ENCODE measurements at regions not wholly inside any gene's neighbourhood (a gene's known extent, or its start where the extent isn't known, plus 50 kb on each side); places are given as distances from the start of the nearest gene placed in this dataset.
"Not testable (repeated sequence)": the region's sequence is repeated elsewhere in the genome, so short reads cannot be mapped to it uniquely, and the experiment has no call there.

GRCh38 chr15:98085003-98085639 lies 124.6 kb downstream of the ARRDC4 start:
- FAIRE-seq (peak; percentile 30), DNase-seq (ENCODE audit: low spot score in 2 of 2) (peak; percentile 23 to 42)

GRCh38 chr15:98088307-98088945 lies 127.9 kb downstream of the ARRDC4 start:
- not testable (repeated sequence) for FAIRE-seq; DNase-seq (ENCODE audit: low spot score in 2 of 2)

GRCh38 chr15:98089352-98089751 lies 128.8 kb downstream of the ARRDC4 start:
- DNase-seq (ENCODE audit: low spot score in 2 of 2); FAIRE-seq: not testable (repeated sequence)

- FAIRE-seq; DNase-seq (ENCODE audit: low spot score in 2 of 2): not testable (repeated sequence)
These were observed 137.5 kb downstream of the ARRDC4 start for GRCh38 chr15:98097986-98098385.

GRCh38 chr15:98100606-98101005 lies 140.1 kb downstream of the ARRDC4 start:
- not testable (repeated sequence) for DNase-seq (ENCODE audit: low spot score in 2 of 2); FAIRE-seq

- FAIRE-seq = no peak
- no peak for DNase-seq (ENCODE audit: low spot score in 2 of 2)
These were observed 143.1 kb downstream of the ARRDC4 start for GRCh38 chr15:98103570-98103969.

GRCh38 chr15:98104386-98105151 lies 144.1 kb downstream of the ARRDC4 start:
- DNase-seq (ENCODE audit: low spot score in 2 of 2) = not testable (repeated sequence)

GRCh38 chr15:98106615-98107194 lies 146.2 kb downstream of the ARRDC4 start:
- not testable (repeated sequence) for FAIRE-seq; DNase-seq (ENCODE audit: low spot score in 2 of 2)

More at GRCh38 chr15:98104386-98105151, 144.1 kb downstream of the ARRDC4 start:
- not testable (repeated sequence) for FAIRE-seq

- FAIRE-seq (no peak), DNase-seq (ENCODE audit: low spot score in 2 of 2) (no peak)
These were observed 151.3 kb downstream of the ARRDC4 start for GRCh38 chr15:98111806-98112205.

- DNase-seq (ENCODE audit: low spot score in 2 of 2) (no peak), FAIRE-seq (no peak)
These were observed 152.8 kb downstream of the ARRDC4 start for GRCh38 chr15:98113327-98113726.

GRCh38 chr15:98120561-98120960 lies 160.1 kb downstream of the ARRDC4 start:
- DNase-seq (ENCODE audit: low spot score in 2 of 2) (no peak), FAIRE-seq (no peak)

- FAIRE-seq (no peak), DNase-seq (ENCODE audit: low spot score in 2 of 2) (no peak)
These were observed 161.0 kb downstream of the ARRDC4 start for GRCh38 chr15:98121536-98121935.

- DNase-seq (ENCODE audit: low spot score in 2 of 2) (no peak), FAIRE-seq (no peak)
These were observed 161.5 kb downstream of the ARRDC4 start for GRCh38 chr15:98121957-98122356.

GRCh38 chr15:98123297-98123696 lies 162.8 kb downstream of the ARRDC4 start:
- no peak for FAIRE-seq

GRCh38 chr15:98123834-98124233 lies 163.3 kb downstream of the ARRDC4 start:
- FAIRE-seq (no peak), DNase-seq (ENCODE audit: low spot score in 2 of 2) (no peak)

More at GRCh38 chr15:98123297-98123696, 162.8 kb downstream of the ARRDC4 start:
- DNase-seq (ENCODE audit: low spot score in 2 of 2) = no peak

- no peak for DNase-seq (ENCODE audit: low spot score in 2 of 2)
- FAIRE-seq = no peak
These were observed 164.1 kb downstream of the ARRDC4 start for GRCh38 chr15:98124581-98124980.

GRCh38 chr15:98126326-98127085 lies 166.0 kb downstream of the ARRDC4 start:
- FAIRE-seq (no peak), DNase-seq (ENCODE audit: low spot score in 2 of 2) (no peak)

- FAIRE-seq (no peak), DNase-seq (ENCODE audit: low spot score in 2 of 2) (no peak)
These were observed 167.1 kb downstream of the ARRDC4 start for GRCh38 chr15:98127586-98127985.

- FAIRE-seq (no peak), DNase-seq (ENCODE audit: low spot score in 2 of 2) (no peak)
These were observed 171.4 kb downstream of the ARRDC4 start for GRCh38 chr15:98131924-98132323.

GRCh38 chr15:98134905-98135304 lies 174.4 kb downstream of the ARRDC4 start:
- DNase-seq (ENCODE audit: low spot score in 2 of 2) (no peak), FAIRE-seq (no peak)
